HEK293T (cell line): ENCODE measurements at regions not wholly inside any gene's neighbourhood (a gene's known extent, or its start where the extent isn't known, plus 50 kb on each side); places are given as distances from the start of the nearest gene placed in this dataset.

Experiments used
- ARNT ChIP-seq: fragments of 450-650 bp; IDR thresholded peaks from 2 replicates; pipeline ENCODE4 v1.6.1; 2017; ENCODE audit warnings: mild to moderate bottlenecking
- BHLHE40 ChIP-seq: fragments of 450-650 bp; IDR thresholded peaks from 2 replicates; pipeline ENCODE4 v1.6.1; 2016; ENCODE audit warnings: mild to moderate bottlenecking, moderate library complexity, borderline replicate concordance
- CTBP1 ChIP-seq: fragments of 450-650 bp; IDR thresholded peaks from 2 replicates; pipeline ENCODE4 v1.6.1; 2016; ENCODE audit warnings: borderline replicate concordance
- ELF4 ChIP-seq: fragments of 450-650 bp; IDR thresholded peaks from 2 replicates; pipeline ENCODE4 v1.6.1; 2017; ENCODE audit warnings: antibody characterized with exemption
- FOXK2 ChIP-seq: fragments of 450-650 bp; IDR thresholded peaks from 2 replicates; pipeline ENCODE4 v1.6.1; 2016; ENCODE audit warnings: mild to moderate bottlenecking
- FOXM1 ChIP-seq: fragments of 450-650 bp; IDR thresholded peaks from 2 replicates; pipeline ENCODE4 v1.6.1; 2017; ENCODE audit warnings: mild to moderate bottlenecking, borderline replicate concordance
- HDGF ChIP-seq: fragments of 450-650 bp; IDR thresholded peaks from 2 replicates; pipeline ENCODE4 v1.6.1; 2017; ENCODE audit warnings: antibody characterized with exemption, borderline replicate concordance
- SP1 ChIP-seq: fragments of 450-650 bp; IDR thresholded peaks from 2 replicates; pipeline ENCODE4 v1.6.1; 2017
- SUZ12 ChIP-seq: fragments of 450-650 bp; IDR thresholded peaks from 2 replicates; pipeline ENCODE4 v1.6.1; 2016; ENCODE audit warnings: mild to moderate bottlenecking
- TARDBP ChIP-seq: fragments of 450-650 bp; IDR thresholded peaks from 2 replicates; pipeline ENCODE4 v1.6.1; 2016
- ZNF384 ChIP-seq: fragments of 450-650 bp; IDR thresholded peaks from 2 replicates; pipeline ENCODE4 v1.6.1; 2016
- TF ChIP-seq, protein P1 (sequence below): fragments of 450-650 bp; IDR thresholded peaks from 2 replicates; pipeline ENCODE4 v1.6.1; 2016

DNA sequence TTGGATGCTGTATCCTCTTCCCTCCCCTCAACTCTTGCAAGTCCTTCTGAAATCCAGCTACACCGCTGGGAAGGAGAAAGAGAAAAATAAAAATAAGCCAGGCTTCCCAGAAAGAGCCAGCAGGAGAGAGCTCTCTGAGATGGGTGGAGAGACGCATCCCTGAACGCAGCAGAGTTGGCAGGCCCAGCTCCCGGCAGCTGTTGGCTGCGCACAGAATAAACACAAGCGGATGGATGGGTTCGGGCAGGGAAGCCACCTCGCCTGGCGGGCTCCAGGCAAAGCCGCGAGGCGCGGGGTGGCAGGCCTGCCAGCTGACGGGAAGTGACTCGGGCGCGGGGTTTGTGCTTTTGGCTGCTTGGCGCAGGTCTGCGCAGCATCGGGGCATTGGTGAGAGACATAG, 537.7 kb downstream of the MIAT start:
- no peak for TF ChIP-seq HDGF
- no peak for TF ChIP-seq ZNF384
- TF ChIP-seq SP1 = no peak
- TF ChIP-seq, protein P1, sequence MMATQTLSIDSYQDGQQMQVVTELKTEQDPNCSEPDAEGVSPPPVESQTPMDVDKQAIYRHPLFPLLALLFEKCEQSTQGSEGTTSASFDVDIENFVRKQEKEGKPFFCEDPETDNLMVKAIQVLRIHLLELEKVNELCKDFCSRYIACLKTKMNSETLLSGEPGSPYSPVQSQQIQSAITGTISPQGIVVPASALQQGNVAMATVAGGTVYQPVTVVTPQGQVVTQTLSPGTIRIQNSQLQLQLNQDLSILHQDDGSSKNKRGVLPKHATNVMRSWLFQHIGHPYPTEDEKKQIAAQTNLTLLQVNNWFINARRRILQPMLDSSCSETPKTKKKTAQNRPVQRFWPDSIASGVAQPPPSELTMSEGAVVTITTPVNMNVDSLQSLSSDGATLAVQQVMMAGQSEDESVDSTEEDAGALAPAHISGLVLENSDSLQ = no peak
- no peak for TF ChIP-seq ELF4
- TF ChIP-seq FOXK2 = no peak
- no peak for TF ChIP-seq ARNT
- no peak for TF ChIP-seq FOXM1
- TF ChIP-seq BHLHE40 = no peak
- no peak for TF ChIP-seq TARDBP
- no peak for TF ChIP-seq SUZ12
- TF ChIP-seq CTBP1 = no peak
